HCT116 (cell line): ENCODE measurements at regions not wholly inside any gene's neighbourhood (a gene's known extent, or its start where the extent isn't known, plus 50 kb on each side); places are given as distances from the start of the nearest gene placed in this dataset.

Source experiments
- ATAC-seq: fragments of 200-7000 bp; cut with Tn5 transposase; 2 replicates; pipeline ENCODE4 v1.9.1; 2020; ENCODE audit warnings: mild to moderate bottlenecking, moderate library complexity
- BruUV-seq: library from RNA; stranded (reverse); fragments of 400-500 nt; replicated peaks from 2 replicates; lab custom pipeline; 2021; lab: Mats Ljungman, UMichigan
- CTCF ChIA-PET: fragments of 300-600 bp; sonication (Branson Sonifier 250); formaldehyde crosslinking; loops from one replicate; lab custom pipeline; 2021; ENCODE audit warnings: antibody characterized with exemption; lab: Charles Lee
- POLR2A ChIA-PET: fragments of 300-600, 350-600 bp; sonication (Branson Sonifier 250); formaldehyde crosslinking; loops from one replicate; lab custom pipeline; 2021; ENCODE audit warnings: antibody characterized with exemption; lab: Charles Lee
- RAD21 ChIA-PET, 2 experiments: fragments of 300-600 bp; sonication (Branson Sonifier 250); formaldehyde crosslinking; loops; one replicate each; lab custom pipeline; 2023; ENCODE audit warnings: low total read pairs in 2 of 2; ENCODE audit not compliant: uncharacterized antibody in 2 of 2, unreplicated experiment in 2 of 2, low non-redundant PET in 1 of 2; lab: Charles Lee
- DNase-seq: peaks from one replicate; pipeline ENCODE4 v3.0.0-alpha.2; 2010; ENCODE audit warnings: low read depth, low spot score
- H2AFZ ChIP-seq: fragments of 200-600 bp; shearing (Covaris generic), sonication (generic); 2 replicates; pipeline ENCODE4 v1.6.1; 2017; ENCODE audit warnings: low read depth, mixed run types, mixed read lengths, antibody characterized with exemption, low read length; ENCODE audit not compliant: poor library complexity, severe bottlenecking
- H3K27ac ChIP-seq: 2 replicates; pipeline ENCODE4 v1.5.1; 2012; ENCODE audit warnings: low read depth, low read length
- H3K27me3 ChIP-seq: fragments of 200-600 bp; sonication (generic); 2 replicates; pipeline ENCODE4 v1.6.1; 2016; ENCODE audit warnings: mixed run types, low read length, mixed read lengths; ENCODE audit not compliant: insufficient read depth
- H3K36me3 ChIP-seq, 2 experiments: fragments of 200-500 bp in 1 of 2; fragments of 200-600 bp in 1 of 2; sonication (Bioruptor generic) in 1 of 2; sonication (generic) in 1 of 2; 2 replicates each; pipeline versions ENCODE4 v1.5.1 to v1.6.1; 2014 to 2016; ENCODE audit warnings: low read length in 2 of 2, inconsistent platforms in 1 of 2, mixed read lengths in 1 of 2, mixed run types in 1 of 2; ENCODE audit not compliant: insufficient read depth in 2 of 2, control insufficient read depth in 1 of 2
- H3K4me1 ChIP-seq, 2 experiments: fragments of 200-600 bp in 1 of 2; sonication (generic) in 1 of 2; 2 replicates each; pipeline versions ENCODE4 v1.5.1 to v1.6.1; 2012 to 2017; ENCODE audit warnings: low read length in 2 of 2, inconsistent platforms in 1 of 2, mild to moderate bottlenecking in 1 of 2, mixed read lengths in 1 of 2, mixed run types in 1 of 2, moderate library complexity in 1 of 2; ENCODE audit not compliant: insufficient read depth in 2 of 2, control insufficient read depth in 1 of 2
- H3K4me2 ChIP-seq: fragments of 200-600 bp; sonication (generic); 2 replicates; pipeline ENCODE4 v1.6.1; 2017; ENCODE audit warnings: mixed run types, low read length, mixed read lengths
- H3K4me3 ChIP-seq, 2 experiments: fragments of 200-600 bp in 1 of 2; sonication (generic) in 1 of 2; replicated peaks in 1 of 2; 2 replicates each; pipeline ENCODE4 v1.5.1; 2011 to 2016; ENCODE audit warnings: low read length in 2 of 2, control low read depth in 1 of 2, low read depth in 1 of 2, mild to moderate bottlenecking in 1 of 2, mixed read lengths in 1 of 2, mixed run types in 1 of 2
- H3K79me2 ChIP-seq: fragments of 200-600 bp; sonication (generic); 2 replicates; pipeline ENCODE4 v1.6.1; 2017; ENCODE audit warnings: mild to moderate bottlenecking, mixed run types, low read length, moderate library complexity, mixed read lengths; ENCODE audit not compliant: insufficient read depth
- H3K9ac ChIP-seq: fragments of 200-600 bp; sonication (generic); 2 replicates; pipeline ENCODE4 v1.6.1; 2016; ENCODE audit warnings: low read length, mixed read lengths
- H3K9me2 ChIP-seq: fragments of 200-600 bp; sonication (generic), shearing (Covaris generic); 2 replicates; pipeline ENCODE4 v1.6.1; 2017; ENCODE audit warnings: mixed run types, mild to moderate bottlenecking, moderate library complexity; ENCODE audit not compliant: insufficient read depth
- H3K9me3 ChIP-seq, 2 experiments: fragments of 200-500 bp in 1 of 2; fragments of 200-600 bp in 1 of 2; sonication (Bioruptor generic) in 1 of 2; sonication (generic) in 1 of 2; 2 replicates each; pipeline ENCODE4 v1.6.1; 2014 to 2017; ENCODE audit warnings: low read length in 2 of 2, mixed read lengths in 2 of 2, inconsistent platforms in 1 of 2, low read depth in 1 of 2, mild to moderate bottlenecking in 1 of 2, mixed run types in 1 of 2, moderate library complexity in 1 of 2; ENCODE audit not compliant: control insufficient read depth in 1 of 2, insufficient read depth in 1 of 2
- H4K20me1 ChIP-seq: fragments of 200-600 bp; sonication (generic), shearing (Covaris generic); 2 replicates; pipeline ENCODE4 v1.6.1; 2017; ENCODE audit warnings: mixed run types, mild to moderate bottlenecking, moderate library complexity; ENCODE audit not compliant: insufficient read depth
- EGR1 ChIP-seq: IDR thresholded peaks from 2 replicates; pipeline ENCODE4 v1.6.1; 2012; ENCODE audit warnings: low read depth
- ELF1 ChIP-seq: IDR thresholded peaks from 2 replicates; pipeline ENCODE4 v1.6.1; 2012; ENCODE audit warnings: low read depth, borderline replicate concordance
- EZH2 ChIP-seq: fragments of 200-600 bp; sonication (generic); IDR thresholded peaks from 2 replicates; pipeline ENCODE4 v1.6.1; 2017; ENCODE audit warnings: antibody characterized with exemption, mixed run types
- POLR2AphosphoS5 ChIP-seq: IDR thresholded peaks from 2 replicates; pipeline ENCODE4 v1.6.1; 2011; ENCODE audit warnings: mild to moderate bottlenecking, low read depth, low read length, moderate library complexity
- SIN3A ChIP-seq: IDR thresholded peaks from 2 replicates; pipeline ENCODE4 v1.6.1; 2012; ENCODE audit warnings: low read depth
- SRF ChIP-seq: IDR thresholded peaks from 2 replicates; pipeline ENCODE4 v1.6.1; 2012; ENCODE audit warnings: low read depth
- intact Hi-C: fragments of 100-400 bp; cut with micrococcal nuclease; formaldehyde crosslinking; loops from 2 replicates; pipeline ENCODE4 v1.10.0; 2022
- TF ChIP-seq, protein P1 (sequence below): IDR thresholded peaks from 2 replicates; pipeline ENCODE4 v1.6.1; 2011; ENCODE audit warnings: mild to moderate bottlenecking, low read length, moderate library complexity; ENCODE audit not compliant: insufficient replicate concordance; ENCODE audit errors: extremely low read depth
- TF ChIP-seq, protein P2 (sequence below), 3 experiments: fragments of 200-600 bp in 1 of 3; sonication (generic) in 1 of 3; IDR thresholded peaks in 2 of 3; conservative IDR thresholded peaks in 1 of 3; 2 replicates each; pipeline ENCODE4 v1.5.1; 2012 to 2017; ENCODE audit warnings: low read depth in 2 of 3, low read length in 2 of 3, antibody characterized with exemption in 1 of 3, borderline replicate concordance in 1 of 3, control low read depth in 1 of 3, mild to moderate bottlenecking in 1 of 3, mixed read lengths in 1 of 3, mixed run types in 1 of 3, moderate library complexity in 1 of 3; ENCODE audit not compliant: insufficient read depth in 1 of 3
- TF ChIP-seq, protein P3 (sequence below): IDR thresholded peaks from 2 replicates; pipeline ENCODE4 v1.6.1; 2012

DNA sequence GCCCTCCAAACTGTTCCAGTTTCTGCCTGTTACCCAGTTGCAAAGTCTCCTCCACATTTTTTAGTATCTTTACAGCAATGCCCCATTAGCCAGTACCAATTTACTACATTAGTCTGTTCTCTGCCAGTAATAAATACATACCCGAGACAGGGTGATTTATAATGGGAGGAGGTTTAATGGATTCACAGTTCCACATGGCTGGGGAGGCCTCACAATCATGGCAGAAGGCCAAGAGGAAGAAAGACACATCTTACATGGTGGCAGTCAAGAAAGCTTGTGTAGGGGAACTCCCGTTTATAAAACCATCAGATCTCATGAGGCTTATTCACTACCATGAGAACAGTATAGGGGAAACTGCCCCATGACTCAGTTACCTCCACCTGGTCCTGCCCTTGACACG is 600.7 kb upstream of the CDH6 start:
- intact Hi-C loops = no loop called here
- Histone ChIP-seq H3K4me3 (no peak overlapping the region), H4K20me1 (no peaks in the 10 kb centered on the region), H3K9me2 (no peaks in the 10 kb centered on the region), H2AFZ (no peak overlapping the region), H3K4me2 (no peak overlapping the region), H3K27me3 (no peaks in the 10 kb centered on the region), H3K36me3 (no peaks in the 10 kb centered on the region), H3K27ac (no peak overlapping the region), H3K79me2 (no peaks in the 10 kb centered on the region), H3K9ac (no peak overlapping the region), H3K4me1 (no peaks in the 10 kb centered on the region), H3K9me3 (peaks cover 3 to 32% of the 10 kb centered on the region in 2 experiments; a peak in 2 of 4 replicates)
- DNase-seq = no peak
- ChIA-PET RAD21 (no interaction called here), CTCF (no interaction called here), POLR2A (no interaction called here)
- TF ChIP-seq, protein P1, sequence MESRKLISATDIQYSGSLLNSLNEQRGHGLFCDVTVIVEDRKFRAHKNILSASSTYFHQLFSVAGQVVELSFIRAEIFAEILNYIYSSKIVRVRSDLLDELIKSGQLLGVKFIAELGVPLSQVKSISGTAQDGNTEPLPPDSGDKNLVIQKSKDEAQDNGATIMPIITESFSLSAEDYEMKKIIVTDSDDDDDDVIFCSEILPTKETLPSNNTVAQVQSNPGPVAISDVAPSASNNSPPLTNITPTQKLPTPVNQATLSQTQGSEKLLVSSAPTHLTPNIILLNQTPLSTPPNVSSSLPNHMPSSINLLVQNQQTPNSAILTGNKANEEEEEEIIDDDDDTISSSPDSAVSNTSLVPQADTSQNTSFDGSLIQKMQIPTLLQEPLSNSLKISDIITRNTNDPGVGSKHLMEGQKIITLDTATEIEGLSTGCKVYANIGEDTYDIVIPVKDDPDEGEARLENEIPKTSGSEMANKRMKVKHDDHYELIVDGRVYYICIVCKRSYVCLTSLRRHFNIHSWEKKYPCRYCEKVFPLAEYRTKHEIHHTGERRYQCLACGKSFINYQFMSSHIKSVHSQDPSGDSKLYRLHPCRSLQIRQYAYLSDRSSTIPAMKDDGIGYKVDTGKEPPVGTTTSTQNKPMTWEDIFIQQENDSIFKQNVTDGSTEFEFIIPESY = no peak
- TF ChIP-seq, protein P2, sequence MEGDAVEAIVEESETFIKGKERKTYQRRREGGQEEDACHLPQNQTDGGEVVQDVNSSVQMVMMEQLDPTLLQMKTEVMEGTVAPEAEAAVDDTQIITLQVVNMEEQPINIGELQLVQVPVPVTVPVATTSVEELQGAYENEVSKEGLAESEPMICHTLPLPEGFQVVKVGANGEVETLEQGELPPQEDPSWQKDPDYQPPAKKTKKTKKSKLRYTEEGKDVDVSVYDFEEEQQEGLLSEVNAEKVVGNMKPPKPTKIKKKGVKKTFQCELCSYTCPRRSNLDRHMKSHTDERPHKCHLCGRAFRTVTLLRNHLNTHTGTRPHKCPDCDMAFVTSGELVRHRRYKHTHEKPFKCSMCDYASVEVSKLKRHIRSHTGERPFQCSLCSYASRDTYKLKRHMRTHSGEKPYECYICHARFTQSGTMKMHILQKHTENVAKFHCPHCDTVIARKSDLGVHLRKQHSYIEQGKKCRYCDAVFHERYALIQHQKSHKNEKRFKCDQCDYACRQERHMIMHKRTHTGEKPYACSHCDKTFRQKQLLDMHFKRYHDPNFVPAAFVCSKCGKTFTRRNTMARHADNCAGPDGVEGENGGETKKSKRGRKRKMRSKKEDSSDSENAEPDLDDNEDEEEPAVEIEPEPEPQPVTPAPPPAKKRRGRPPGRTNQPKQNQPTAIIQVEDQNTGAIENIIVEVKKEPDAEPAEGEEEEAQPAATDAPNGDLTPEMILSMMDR (IDR thresholded peaks at IDR 0.05 in 2 of 3, conservative IDR thresholded peaks at IDR 0.05 in 1 of 3; ENCODE audit: borderline replicate concordance in 1 of 3, insufficient read depth in 1 of 3, low read depth in 2 of 3, low read length in 2 of 3) = no peak
- TF ChIP-seq SIN3A = no peak
- TF ChIP-seq EGR1 = no peak
- TF ChIP-seq, protein P3, sequence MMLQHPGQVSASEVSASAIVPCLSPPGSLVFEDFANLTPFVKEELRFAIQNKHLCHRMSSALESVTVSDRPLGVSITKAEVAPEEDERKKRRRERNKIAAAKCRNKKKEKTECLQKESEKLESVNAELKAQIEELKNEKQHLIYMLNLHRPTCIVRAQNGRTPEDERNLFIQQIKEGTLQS = no peak
- TF ChIP-seq SRF = no peak
- no peak for TF ChIP-seq EZH2
- TF ChIP-seq ELF1 = no peak
- TF ChIP-seq POLR2AphosphoS5 = no peak
- BruUV-seq = no TSS peak
- ATAC-seq = no peak
